GM18502 (cell line): ENCODE measurements at regions not wholly inside any gene's neighbourhood (a gene's known extent, or its start where the extent isn't known, plus 50 kb on each side); places are given as distances from the start of the nearest gene placed in this dataset.

Experiments
- ATAC-seq: cut with Tn5 transposase; IDR thresholded peaks from one replicate; pipeline ENCODE4 v1.9.1; 2021; ENCODE audit warnings: mild to moderate bottlenecking; ENCODE audit not compliant: unreplicated experiment, poor library complexity

- no peak for ATAC-seq
These were observed 131.3 kb downstream of the AASDHPPT start for GRCh38 chr11:106208760-106209159.

- no peak for ATAC-seq
These were observed 134.6 kb downstream of the AASDHPPT start for GRCh38 chr11:106212081-106212480.

GRCh38 chr11:106216281-106216680 lies 138.8 kb downstream of the AASDHPPT start:
- no peak for ATAC-seq

- no peak for ATAC-seq
These were observed 140.0 kb downstream of the AASDHPPT start for GRCh38 chr11:106217456-106217855.

GRCh38 chr11:106218106-106218505 lies 140.6 kb downstream of the AASDHPPT start:
- ATAC-seq: no peak

- no peak for ATAC-seq
These were observed 145.2 kb downstream of the AASDHPPT start for GRCh38 chr11:106222626-106223025.

GRCh38 chr11:106224172-106224571 lies 146.7 kb downstream of the AASDHPPT start:
- ATAC-seq: no peak

- no peak for ATAC-seq
These were observed 151.5 kb downstream of the AASDHPPT start for GRCh38 chr11:106228996-106229395.

- no peak for ATAC-seq
These were observed 154.1 kb downstream of the AASDHPPT start for GRCh38 chr11:106231591-106231990.

- peak; percentile 68 for ATAC-seq
These were observed 155.7 kb downstream of the AASDHPPT start for GRCh38 chr11:106233191-106233590.

GRCh38 chr11:106234794-106235193 lies 157.3 kb downstream of the AASDHPPT start:
- ATAC-seq: no peak

- ATAC-seq: no peak
These were observed 158.8 kb downstream of the AASDHPPT start for GRCh38 chr11:106236295-106236694.

GRCh38 chr11:106238704-106239360 lies 161.4 kb downstream of the AASDHPPT start:
- ATAC-seq: no peak

- ATAC-seq: no peak
These were observed 164.3 kb downstream of the AASDHPPT start for GRCh38 chr11:106241601-106242257.

GRCh38 chr11:106242718-106243415 lies 165.4 kb downstream of the AASDHPPT start:
- ATAC-seq: no peak

- ATAC-seq: no peak
These were observed 169.0 kb downstream of the AASDHPPT start for GRCh38 chr11:106246495-106246894.

- no peak for ATAC-seq
These were observed 172.3 kb downstream of the AASDHPPT start for GRCh38 chr11:106249617-106250239.

GRCh38 chr11:106262852-106263251 lies 185.4 kb downstream of the AASDHPPT start:
- no peak for ATAC-seq

- ATAC-seq: no peak
These were observed 186.1 kb downstream of the AASDHPPT start for GRCh38 chr11:106263527-106263926.

GRCh38 chr11:106271086-106271485 lies 193.6 kb downstream of the AASDHPPT start:
- ATAC-seq: no peak

- ATAC-seq: no peak
These were observed 194.2 kb downstream of the AASDHPPT start for GRCh38 chr11:106271686-106272085.
